Fibroblast of lung (primary cell): ENCODE measurements at regions not wholly inside any gene's neighbourhood (a gene's known extent, or its start where the extent isn't known, plus 50 kb on each side); places are given as distances from the start of the nearest gene placed in this dataset.

Experiments used
- EZH2 ChIP-seq: IDR thresholded peaks from 2 replicates; pipeline ENCODE4 v1.5.1; 2012; ENCODE audit warnings: low read length, control low read depth, mild to moderate bottlenecking; ENCODE audit errors: missing control alignments
- TF ChIP-seq, protein P1 (sequence below), 2 donors: IDR thresholded peaks in 1 of 2; conservative IDR thresholded peaks in 1 of 2; 1 replicate in 1 of 2; 2 replicates in 1 of 2; pipeline ENCODE4 v1.5.1; 2011 to 2012; ENCODE audit warnings: low read length in 2 of 2, control low read depth in 1 of 2, inconsistent platforms in 1 of 2, low read depth in 1 of 2, mild to moderate bottlenecking in 1 of 2

DNA sequence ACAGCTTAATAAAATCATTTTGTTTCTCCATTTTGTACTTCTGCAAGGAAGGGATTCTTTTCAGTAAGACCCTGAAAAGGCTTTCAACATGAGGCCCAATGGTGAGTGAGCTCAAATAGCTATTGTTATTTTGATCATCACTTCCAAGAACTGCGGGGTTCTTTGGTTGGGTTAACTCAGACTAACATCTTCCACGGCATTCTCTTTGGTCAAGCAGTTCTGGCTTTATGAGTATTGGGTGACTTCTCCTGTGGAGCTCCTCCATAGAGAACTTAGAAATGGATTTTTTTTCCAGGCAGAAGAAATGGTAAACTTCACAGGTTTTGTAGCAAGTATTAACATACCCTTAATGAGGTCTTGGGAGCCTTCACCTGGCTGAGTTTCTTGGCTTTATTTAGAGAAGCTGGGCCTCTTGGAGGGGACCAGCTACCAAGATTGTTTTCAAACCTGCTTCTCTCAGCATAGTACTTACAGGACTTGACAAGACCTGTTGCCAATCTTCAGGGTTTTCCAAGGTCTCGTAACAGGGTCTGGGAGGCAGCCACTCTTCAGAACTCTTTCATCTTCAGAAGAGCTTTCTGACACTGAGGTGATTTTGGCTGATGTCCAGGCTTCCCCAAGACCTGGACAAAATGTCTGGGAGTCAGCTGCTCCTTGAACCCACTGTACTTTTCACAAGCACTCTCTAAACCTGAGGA, 353.2 kb upstream of the ETAA1 start:
- TF ChIP-seq, protein P1, sequence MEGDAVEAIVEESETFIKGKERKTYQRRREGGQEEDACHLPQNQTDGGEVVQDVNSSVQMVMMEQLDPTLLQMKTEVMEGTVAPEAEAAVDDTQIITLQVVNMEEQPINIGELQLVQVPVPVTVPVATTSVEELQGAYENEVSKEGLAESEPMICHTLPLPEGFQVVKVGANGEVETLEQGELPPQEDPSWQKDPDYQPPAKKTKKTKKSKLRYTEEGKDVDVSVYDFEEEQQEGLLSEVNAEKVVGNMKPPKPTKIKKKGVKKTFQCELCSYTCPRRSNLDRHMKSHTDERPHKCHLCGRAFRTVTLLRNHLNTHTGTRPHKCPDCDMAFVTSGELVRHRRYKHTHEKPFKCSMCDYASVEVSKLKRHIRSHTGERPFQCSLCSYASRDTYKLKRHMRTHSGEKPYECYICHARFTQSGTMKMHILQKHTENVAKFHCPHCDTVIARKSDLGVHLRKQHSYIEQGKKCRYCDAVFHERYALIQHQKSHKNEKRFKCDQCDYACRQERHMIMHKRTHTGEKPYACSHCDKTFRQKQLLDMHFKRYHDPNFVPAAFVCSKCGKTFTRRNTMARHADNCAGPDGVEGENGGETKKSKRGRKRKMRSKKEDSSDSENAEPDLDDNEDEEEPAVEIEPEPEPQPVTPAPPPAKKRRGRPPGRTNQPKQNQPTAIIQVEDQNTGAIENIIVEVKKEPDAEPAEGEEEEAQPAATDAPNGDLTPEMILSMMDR (conservative IDR thresholded peaks at IDR 0.05 in 1 of 2, IDR thresholded peaks at IDR 0.05 in 1 of 2; ENCODE audit: low read depth in 1 of 2, low read length in 2 of 2), result no peak
- TF ChIP-seq EZH2, result no peak
